ENCODE measurements at regions not wholly inside any gene's neighbourhood (a gene's known extent, or its start where the extent isn't known, plus 50 kb on each side); places are given as distances from the start of the nearest gene placed in this dataset.

GRCh38 chr2:37837628-37838328 lies 87.3 kb upstream of the RMDN2 start:
- DNase-seq (ENCODE audit: low spot score): no peak

- no peak for DNase-seq (ENCODE audit: low spot score)
Measured at GRCh38 chr2:37838541-37839167, 86.4 kb upstream of the RMDN2 start.

- no peak for DNase-seq (ENCODE audit: low spot score)
Measured at GRCh38 chr2:37839991-37840390, 85.1 kb upstream of the RMDN2 start.

DNA sequence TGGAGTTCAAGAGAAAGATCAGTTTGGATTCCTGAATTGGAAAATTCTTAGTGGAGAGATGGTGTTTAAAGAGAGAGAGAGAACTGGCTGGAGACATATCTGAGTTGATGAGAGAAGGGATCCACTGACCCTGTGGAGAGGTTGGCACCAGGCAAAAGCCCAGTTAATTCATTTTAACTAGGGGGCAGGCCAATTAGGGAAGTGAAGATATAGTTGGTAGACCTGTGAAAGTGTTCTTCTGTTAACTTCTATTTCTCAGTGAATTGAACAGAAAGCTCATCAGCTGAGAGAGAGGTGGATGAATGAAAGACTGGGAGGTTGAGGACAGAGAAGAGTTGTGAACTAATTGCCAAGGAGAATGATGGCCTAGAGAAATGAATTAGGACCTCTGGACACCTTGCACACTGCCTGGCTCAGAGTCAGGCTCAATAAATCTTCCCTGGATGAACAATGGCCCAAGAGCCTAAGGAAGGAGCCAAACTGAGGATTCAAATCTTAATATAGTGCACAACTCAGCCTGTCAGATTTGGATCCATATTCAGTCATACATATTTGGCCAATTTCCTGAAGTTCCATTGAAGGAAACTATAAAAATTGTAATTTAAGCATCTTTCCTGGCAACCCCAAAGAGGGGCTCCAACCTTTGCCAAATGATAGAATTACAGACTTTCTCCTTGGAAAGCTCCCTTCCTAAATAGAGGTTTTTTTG lies 82.2 kb upstream of the RMDN2 start:
- no peak for DNase-seq (ENCODE audit: low spot score)

DNA sequence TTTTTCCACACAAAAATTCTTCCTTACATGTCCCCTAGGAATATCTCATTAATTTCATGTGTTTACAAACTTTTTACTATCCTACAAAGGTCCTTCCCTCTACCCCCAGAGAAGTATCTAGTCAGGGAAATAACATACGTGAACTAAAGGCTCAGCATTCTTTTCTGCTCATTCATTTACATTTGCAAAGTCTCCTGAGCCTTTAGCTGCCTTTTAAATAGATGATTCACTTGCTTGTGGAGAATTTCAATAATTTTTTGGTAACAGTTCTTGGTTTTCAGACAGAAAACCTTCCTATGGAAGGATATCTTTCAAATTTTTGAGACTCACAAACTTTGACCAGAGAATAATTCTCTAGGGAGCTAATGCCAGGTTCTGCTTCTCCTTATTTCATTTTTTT lies 81.5 kb upstream of the RMDN2 start:
- no peak for DNase-seq (ENCODE audit: low spot score)

- no peak for DNase-seq (ENCODE audit: low spot score)
Measured at GRCh38 chr2:37846207-37846606, 78.9 kb upstream of the RMDN2 start.

DNA sequence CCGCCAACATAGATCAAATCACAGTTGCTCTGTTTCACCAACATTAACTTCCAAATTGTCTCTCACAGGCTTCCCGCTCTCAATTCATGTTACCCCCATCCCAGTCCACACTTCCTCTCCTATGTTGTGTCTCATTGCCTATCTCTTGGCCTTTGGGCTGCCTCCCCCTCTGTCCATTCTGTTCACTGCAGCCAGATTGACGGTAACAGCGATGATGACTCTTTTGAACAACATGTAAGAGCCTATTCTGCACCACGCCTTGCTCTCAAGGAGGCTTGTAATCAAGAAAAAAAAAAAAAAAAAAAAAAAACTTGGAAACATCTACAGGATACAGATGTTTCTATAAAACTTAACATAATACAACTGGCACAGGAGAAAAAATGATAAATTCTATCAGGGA lies 77.3 kb upstream of the RMDN2 start:
- DNase-seq (ENCODE audit: low spot score): no peak

DNA sequence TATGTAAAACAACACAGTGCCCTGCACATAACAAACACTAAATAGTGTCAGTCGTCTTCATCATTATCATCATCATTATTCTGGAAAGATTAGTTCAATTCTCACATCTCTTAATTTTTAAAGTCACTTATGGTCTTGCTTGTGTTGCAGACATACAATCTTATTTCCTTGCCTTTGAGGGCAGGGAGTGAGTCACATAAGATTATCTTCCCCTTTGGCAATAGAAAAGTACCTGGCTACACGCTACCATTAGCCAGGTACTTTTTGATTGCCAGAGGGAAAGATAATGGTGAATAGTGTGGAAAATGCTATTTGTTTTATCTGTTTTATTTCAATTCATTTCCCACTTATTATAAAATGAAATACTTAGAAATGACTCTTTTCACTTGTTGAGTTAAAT lies 76.6 kb upstream of the RMDN2 start:
- DNase-seq (ENCODE audit: low spot score): no peak

GRCh38 chr2:37849911-37850310 lies 75.2 kb upstream of the RMDN2 start:
- no peak for DNase-seq (ENCODE audit: low spot score)

DNA sequence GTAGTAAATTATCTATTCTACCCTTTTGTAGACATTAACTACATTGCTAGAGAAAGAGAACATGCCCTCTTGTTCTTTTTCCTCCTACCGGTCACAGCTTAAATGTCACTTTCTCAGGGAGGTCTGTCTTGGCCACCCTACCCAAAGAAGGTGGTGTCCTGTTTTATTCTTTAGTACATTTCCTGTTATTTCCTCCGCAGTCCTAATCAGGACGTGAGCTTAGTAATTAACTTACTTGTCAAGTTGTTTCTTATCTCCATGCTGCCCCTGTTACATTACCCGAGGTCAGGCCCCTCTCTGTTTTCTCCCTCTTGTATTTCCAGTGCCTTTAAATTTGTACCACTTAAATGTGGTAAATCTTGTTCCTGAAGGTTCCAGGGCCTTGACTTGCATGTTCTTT lies 73.7 kb upstream of the RMDN2 start:
- DNase-seq (ENCODE audit: low spot score): no peak

- no peak for DNase-seq (ENCODE audit: low spot score)
Measured at GRCh38 chr2:37851828-37852584, 73.1 kb upstream of the RMDN2 start.

GRCh38 chr2:37852585-37853014 lies 72.5 kb upstream of the RMDN2 start:
- no peak for DNase-seq (ENCODE audit: low spot score)

GRCh38 chr2:37854676-37855282 lies 70.3 kb upstream of the RMDN2 start:
- DNase-seq (ENCODE audit: low spot score): no peak

GRCh38 chr2:37855283-37856041 lies 69.6 kb upstream of the RMDN2 start:
- no peak for DNase-seq (ENCODE audit: low spot score)

DNA sequence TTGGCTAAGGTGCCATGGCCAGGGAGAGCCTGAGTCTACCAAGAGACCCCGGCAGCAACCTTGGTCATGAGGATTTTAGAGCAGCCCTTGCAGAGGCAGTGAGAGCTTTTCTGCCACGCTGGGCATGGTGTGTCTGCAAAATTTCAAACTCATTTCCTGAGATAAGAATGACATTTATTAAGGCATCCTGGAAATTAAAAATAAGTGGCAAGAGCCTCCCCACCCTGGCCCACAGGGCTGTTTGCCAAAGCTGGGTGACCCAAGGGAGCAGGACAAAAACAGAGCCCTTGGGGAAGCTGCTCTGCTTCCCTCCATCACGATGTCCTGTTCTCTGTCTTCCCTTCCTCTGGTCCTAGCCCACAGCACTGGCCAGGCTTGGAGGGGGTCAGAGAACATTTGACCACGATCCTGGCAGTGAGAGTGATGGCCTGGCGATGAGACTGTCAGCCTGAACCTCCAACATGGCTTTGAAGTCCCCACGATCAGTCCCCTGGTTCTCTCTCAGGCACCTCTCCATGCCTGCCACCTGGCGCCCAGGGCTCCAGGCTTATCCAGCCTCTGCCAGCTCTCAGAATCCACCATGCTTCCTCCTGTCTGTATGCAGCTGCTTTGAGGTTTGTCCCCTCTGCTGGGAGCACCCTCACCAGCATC lies 68.9 kb upstream of the RMDN2 start:
- no peak for DNase-seq (ENCODE audit: low spot score)

DNA sequence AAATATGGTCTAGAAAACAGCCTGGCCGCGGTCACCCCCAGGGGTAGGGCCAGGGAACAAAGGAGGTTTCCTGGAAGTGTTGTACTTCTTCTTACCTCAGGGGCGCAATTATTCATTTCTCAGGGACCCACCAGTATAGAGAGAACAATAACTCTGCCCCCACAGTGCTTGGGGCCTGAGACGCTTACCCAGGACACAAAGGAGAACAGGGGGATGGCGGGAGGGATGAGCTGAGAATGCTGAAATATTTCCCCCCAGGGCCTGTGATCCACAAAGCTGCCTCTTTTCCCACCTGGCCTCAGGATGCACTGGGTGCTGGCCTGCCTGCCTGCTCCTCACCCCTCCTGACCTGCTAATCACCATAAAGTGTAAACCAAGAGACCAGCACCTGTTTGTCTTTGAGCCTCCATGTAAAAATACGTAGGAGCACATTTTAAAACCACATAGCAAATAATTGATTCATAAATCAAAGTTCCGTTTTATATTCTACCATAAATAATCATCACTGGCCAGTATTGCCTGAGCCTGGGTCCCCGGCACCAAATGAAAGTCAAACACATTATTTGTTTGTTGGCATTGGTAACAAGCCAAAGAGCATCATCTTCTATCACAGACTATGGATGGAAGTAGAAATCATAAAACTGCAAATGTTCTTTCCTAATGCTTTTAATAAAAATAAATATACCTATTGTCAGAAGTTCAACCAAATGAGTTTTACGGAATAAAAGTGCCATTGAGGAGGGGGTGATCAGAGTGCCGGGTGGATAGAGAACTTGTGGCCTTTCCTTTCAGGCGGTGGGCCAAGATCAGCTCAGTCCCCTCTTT lies 67.3 kb upstream of the RMDN2 start:
- no peak for DNase-seq (ENCODE audit: low spot score)

DNA sequence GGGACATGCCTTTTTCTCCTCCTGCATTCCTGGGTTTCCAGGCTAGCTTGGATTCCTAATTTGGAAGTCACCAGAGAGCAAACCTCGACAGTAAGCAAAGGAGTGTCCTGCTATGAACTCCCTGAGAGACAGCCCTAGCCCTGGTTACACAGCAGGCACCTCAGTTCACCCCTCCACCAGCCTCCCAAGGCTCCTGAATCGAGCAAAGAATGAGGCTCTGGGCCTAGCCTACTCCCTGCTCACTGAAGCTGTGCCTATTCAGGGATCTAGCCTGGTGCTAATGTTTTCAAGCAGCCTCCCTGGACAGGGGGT lies 66.7 kb upstream of the RMDN2 start:
- no peak for DNase-seq (ENCODE audit: low spot score)

DNA sequence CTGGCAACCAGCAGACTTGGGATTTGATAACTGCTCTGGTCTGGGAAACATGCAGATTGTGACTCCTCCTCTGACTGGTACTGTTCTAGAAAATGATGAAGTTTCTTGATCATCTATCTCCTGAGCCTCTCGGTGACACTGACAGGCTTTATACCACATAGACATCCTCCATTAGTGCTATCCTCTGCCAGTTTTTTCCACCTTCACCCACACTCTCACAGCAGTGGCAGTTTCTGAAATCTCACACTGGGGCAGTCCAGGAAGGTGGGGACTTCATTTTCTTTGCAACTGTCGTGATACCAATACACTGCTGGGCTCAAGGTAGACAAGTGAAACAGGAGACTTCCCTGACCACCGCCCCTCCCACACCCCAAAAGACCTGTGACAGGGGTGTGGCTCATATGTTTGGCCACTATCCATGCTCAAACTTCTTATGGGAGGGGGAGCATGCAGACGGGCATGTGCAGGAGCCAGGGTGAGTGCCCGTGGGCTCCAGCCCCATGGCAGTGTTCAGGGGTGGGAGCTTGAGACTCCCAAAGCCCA lies 66.3 kb upstream of the RMDN2 start:
- no peak for DNase-seq (ENCODE audit: low spot score)

DNA sequence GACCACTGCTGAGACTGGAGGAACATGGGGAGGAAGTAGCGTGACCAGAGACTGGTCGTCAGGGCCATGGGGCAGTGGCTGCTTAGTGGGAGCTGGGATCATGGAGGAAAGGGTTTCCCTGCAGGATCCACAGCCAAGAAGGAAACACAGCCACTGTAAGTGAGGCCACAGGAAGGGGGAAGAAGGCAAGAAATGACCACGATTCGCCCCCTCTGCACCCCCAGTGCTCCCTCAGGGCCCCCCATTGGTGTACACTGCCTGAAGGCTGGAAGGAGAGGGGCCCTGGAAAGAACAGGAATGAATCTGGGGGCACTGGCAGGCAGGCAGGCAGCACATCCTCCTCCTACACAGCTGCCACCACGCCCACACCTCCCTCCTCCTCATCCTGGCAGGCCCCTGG lies 62.5 kb upstream of the RMDN2 start:
- DNase-seq (ENCODE audit: low spot score): no peak

GRCh38 chr2:37864217-37864616 lies 60.9 kb upstream of the RMDN2 start:
- DNase-seq (ENCODE audit: low spot score): no peak

All from hematopoietic multipotent progenitor cell treated with erythropoietin and hydrocortisone succinate and interleukin-3 and kit ligand, for 17 days (in vitro differentiated cells).